OCI-LY3 (cell line): ENCODE measurements at regions not wholly inside any gene's neighbourhood (a gene's known extent, or its start where the extent isn't known, plus 50 kb on each side); places are given as distances from the start of the nearest gene placed in this dataset.

Experiments
- H2AFZ ChIP-seq: fragments of 200-600, 300-600 bp; shearing (Covaris generic); 2 replicates; pipeline ENCODE4 v1.6.0; 2014; ENCODE audit warnings: antibody characterized with exemption, low read depth, low read length
- H3K27ac ChIP-seq: fragments of 200-600, 300-600 bp; sonication (generic); 2 replicates; pipeline ENCODE4 v1.5.1; 2014; ENCODE audit warnings: mild to moderate bottlenecking, low read length, moderate library complexity, mixed read lengths
- H3K27me3 ChIP-seq: fragments of 200-600, 300-600 bp; sonication (generic); 2 replicates; pipeline ENCODE4 v1.6.1; 2014; ENCODE audit warnings: low read depth, low read length, mixed read lengths
- H3K36me3 ChIP-seq: fragments of 200-600, 300-600 bp; sonication (generic); replicated peaks from 2 replicates; pipeline ENCODE3; 2014; ENCODE audit warnings: low read depth, low read length, mixed read lengths
- H3K4me1 ChIP-seq: fragments of 300-600, 200-600 bp; sonication (generic); 2 replicates; pipeline ENCODE4 v1.6.1; 2014; ENCODE audit warnings: low read length, mixed read lengths
- H3K4me2 ChIP-seq: fragments of 200-600, 300-600 bp; sonication (generic); 2 replicates; pipeline ENCODE4 v1.6.1; 2014; ENCODE audit warnings: low read length, mixed read lengths
- H3K4me3 ChIP-seq: fragments of 300-600, 200-600 bp; sonication (generic); 2 replicates; pipeline ENCODE4 v1.5.1; 2014; ENCODE audit warnings: antibody characterized with exemption, mild to moderate bottlenecking, low read length, moderate library complexity
- H3K79me2 ChIP-seq: fragments of 300-600, 200-600 bp; shearing (Covaris generic); 2 replicates; pipeline ENCODE4 v1.6.1; 2014; ENCODE audit warnings: mild to moderate bottlenecking, low read length, mixed read lengths
- H3K9ac ChIP-seq: fragments of 300-600, 200-600 bp; shearing (Covaris generic); 2 replicates; pipeline ENCODE4 v1.6.0; 2014; ENCODE audit warnings: mild to moderate bottlenecking, low read length, moderate library complexity
- H3K9me3 ChIP-seq: fragments of 200-600, 300-600 bp; shearing (Covaris generic); 2 replicates; pipeline ENCODE4 v1.6.1; 2014; ENCODE audit warnings: low read length, mixed read lengths; ENCODE audit not compliant: insufficient read depth
- H4K20me1 ChIP-seq: fragments of 200-600, 300-600 bp; sonication (generic); 2 replicates; pipeline ENCODE4 v1.6.1; 2016; ENCODE audit warnings: low read length, mixed read lengths; ENCODE audit not compliant: insufficient read depth
- EZH2phosphoT487 ChIP-seq: fragments of 200-600 bp; shearing (Covaris generic); IDR thresholded peaks from 2 replicates; pipeline ENCODE4 v1.6.1; 2018; ENCODE audit warnings: antibody characterized with exemption, mixed run types, low read depth
- TF ChIP-seq, protein P1 (sequence below): fragments of 200-600, 300-600 bp; sonication (generic); IDR thresholded peaks from 2 replicates; pipeline ENCODE4 v1.5.1; 2014; ENCODE audit warnings: antibody characterized with exemption, low read length, low read depth

DNA sequence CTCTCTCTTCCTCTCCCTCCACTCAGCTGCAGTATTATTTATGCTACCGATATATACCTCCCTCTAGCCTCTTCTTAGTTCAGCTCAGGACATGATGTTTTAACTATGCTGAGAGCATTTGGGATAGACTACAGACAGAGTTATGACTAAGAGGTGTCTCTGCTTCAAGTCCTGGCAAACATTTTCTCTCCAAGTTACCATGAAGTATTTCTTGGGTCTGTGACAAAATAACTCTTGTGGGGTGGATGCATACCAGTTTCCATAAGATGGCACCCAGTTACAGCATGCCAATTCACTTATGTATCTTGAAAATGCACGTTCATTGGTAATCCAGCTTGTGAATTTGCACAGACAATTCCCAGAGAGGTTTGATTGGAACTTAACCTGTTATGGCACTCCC, 737.6 kb downstream of the SLC4A3 start:
- Histone ChIP-seq H3K79me2 (no peaks in the 10 kb centered on the region), H3K9ac (no peak overlapping the region), H3K27ac (no peak overlapping the region), H4K20me1 (no peaks in the 10 kb centered on the region), H3K36me3 (no peaks in the 10 kb centered on the region), H3K4me1 (no peaks in the 10 kb centered on the region), H3K4me3 (no peak overlapping the region), H3K9me3 (no peaks in the 10 kb centered on the region), H3K27me3 (no peaks in the 10 kb centered on the region), H2AFZ (no peak overlapping the region), H3K4me2 (no peak overlapping the region)
- TF ChIP-seq, protein P1, sequence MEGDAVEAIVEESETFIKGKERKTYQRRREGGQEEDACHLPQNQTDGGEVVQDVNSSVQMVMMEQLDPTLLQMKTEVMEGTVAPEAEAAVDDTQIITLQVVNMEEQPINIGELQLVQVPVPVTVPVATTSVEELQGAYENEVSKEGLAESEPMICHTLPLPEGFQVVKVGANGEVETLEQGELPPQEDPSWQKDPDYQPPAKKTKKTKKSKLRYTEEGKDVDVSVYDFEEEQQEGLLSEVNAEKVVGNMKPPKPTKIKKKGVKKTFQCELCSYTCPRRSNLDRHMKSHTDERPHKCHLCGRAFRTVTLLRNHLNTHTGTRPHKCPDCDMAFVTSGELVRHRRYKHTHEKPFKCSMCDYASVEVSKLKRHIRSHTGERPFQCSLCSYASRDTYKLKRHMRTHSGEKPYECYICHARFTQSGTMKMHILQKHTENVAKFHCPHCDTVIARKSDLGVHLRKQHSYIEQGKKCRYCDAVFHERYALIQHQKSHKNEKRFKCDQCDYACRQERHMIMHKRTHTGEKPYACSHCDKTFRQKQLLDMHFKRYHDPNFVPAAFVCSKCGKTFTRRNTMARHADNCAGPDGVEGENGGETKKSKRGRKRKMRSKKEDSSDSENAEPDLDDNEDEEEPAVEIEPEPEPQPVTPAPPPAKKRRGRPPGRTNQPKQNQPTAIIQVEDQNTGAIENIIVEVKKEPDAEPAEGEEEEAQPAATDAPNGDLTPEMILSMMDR, result no peak
- TF ChIP-seq EZH2phosphoT487, result no peak

DNA sequence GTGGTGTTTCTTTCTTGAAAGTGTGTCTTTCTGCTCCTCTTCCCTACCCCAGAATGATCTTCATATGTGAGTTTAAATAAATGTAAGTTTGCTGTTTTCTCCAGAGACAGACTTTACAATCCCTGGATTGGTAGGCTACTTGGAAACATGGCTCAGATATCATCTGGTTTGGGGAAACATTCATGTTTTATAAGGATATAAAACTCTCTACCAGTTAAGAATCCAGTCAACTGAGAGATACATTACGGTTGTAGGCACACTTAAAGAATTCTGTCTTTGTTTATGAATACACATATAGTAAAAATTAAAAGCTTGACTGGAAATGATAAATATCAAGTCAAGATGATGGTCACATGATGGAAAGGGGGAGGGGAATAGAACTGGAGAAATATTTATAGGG, 739.3 kb downstream of the SLC4A3 start:
- no peaks in the 10 kb centered on the region for H3K9me3 ChIP-seq
- no peak overlapping the region for H3K4me3 ChIP-seq
- H4K20me1 ChIP-seq, result no peaks in the 10 kb centered on the region
- no peak for TF ChIP-seq EZH2phosphoT487
- TF ChIP-seq, protein P1, result no peak
- H3K4me2 ChIP-seq, result no peak overlapping the region
- H3K27me3 ChIP-seq, result no peaks in the 10 kb centered on the region
- no peak overlapping the region for H3K9ac ChIP-seq
- H3K27ac ChIP-seq, result no peak overlapping the region
- H3K79me2 ChIP-seq, result no peaks in the 10 kb centered on the region
- no peaks in the 10 kb centered on the region for H3K4me1 ChIP-seq
- H3K36me3 ChIP-seq, result no peaks in the 10 kb centered on the region
- H2AFZ ChIP-seq, result no peak overlapping the region

DNA sequence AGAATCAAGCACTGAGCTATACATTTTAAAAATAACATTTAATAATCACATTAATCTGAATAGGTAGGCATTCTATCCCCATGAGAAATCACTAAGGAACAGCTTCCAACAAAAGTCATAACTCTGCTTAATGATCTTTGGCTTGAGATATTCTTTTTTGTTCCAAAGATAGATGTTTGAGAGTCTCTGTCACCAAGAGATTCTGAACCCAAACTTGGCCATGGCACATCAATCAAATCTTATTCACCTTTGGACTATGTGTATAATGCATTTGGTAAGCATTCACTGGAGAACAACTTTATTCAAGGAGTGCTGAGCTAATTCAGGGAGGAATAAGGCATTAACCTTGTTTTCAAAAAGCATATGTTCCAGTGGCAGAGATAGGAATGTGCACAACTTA, 743.3 kb downstream of the SLC4A3 start:
- no peak for TF ChIP-seq EZH2phosphoT487
- TF ChIP-seq, protein P1, result no peak
- Histone ChIP-seq H3K36me3 (no peaks in the 10 kb centered on the region), H4K20me1 (no peaks in the 10 kb centered on the region)

DNA sequence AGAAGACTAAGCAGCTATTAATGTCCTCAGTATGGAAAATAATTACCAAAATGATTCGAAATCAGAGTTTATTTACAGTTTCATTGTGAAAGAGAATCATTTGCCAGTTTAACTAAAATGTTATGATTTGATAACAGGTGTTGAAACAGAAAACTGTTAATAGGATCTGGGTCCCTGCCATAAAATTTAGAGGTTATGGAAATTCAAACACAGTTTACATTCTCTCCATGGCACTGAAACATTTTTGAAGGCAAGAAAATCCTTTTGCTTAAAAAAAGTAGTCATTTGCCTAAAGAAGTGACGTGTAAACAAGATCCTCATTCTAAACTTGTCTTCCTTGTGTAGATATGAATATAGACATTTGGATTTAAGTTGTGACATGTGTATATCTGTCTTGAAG, 743.8 kb downstream of the SLC4A3 start:
- H3K9ac ChIP-seq, result no peak overlapping the region
- no peaks in the 10 kb centered on the region for H3K36me3 ChIP-seq
- H2AFZ ChIP-seq, result no peak overlapping the region
- no peaks in the 10 kb centered on the region for H3K27me3 ChIP-seq
- no peak overlapping the region for H3K27ac ChIP-seq
- no peak overlapping the region for H3K4me3 ChIP-seq
- H3K4me2 ChIP-seq, result no peak overlapping the region
- no peaks in the 10 kb centered on the region for H4K20me1 ChIP-seq
- no peaks in the 10 kb centered on the region for H3K9me3 ChIP-seq
- H3K4me1 ChIP-seq, result no peaks in the 10 kb centered on the region
- TF ChIP-seq, protein P1, result no peak
- TF ChIP-seq EZH2phosphoT487, result no peak
- H3K79me2 ChIP-seq, result no peaks in the 10 kb centered on the region

More for the DNA sequence above, 743.3 kb downstream of the SLC4A3 start:
- no peak overlapping the region for H3K4me3 ChIP-seq
- no peak overlapping the region for H3K4me2 ChIP-seq
- H3K9ac ChIP-seq, result no peak overlapping the region
- H3K27ac ChIP-seq, result no peak overlapping the region
- H3K27me3 ChIP-seq, result no peaks in the 10 kb centered on the region
- no peaks in the 10 kb centered on the region for H3K79me2 ChIP-seq
- H3K9me3 ChIP-seq, result no peaks in the 10 kb centered on the region
- no peaks in the 10 kb centered on the region for H3K4me1 ChIP-seq
- no peak overlapping the region for H2AFZ ChIP-seq
